Spleen (tissue), 11 donors: ENCODE measurements at regions not wholly inside any gene's neighbourhood (a gene's known extent, or its start where the extent isn't known, plus 50 kb on each side); places are given as distances from the start of the nearest gene placed in this dataset.

ENCODE experiments used
- DNase-seq: peaks from one replicate; pipeline ENCODE4 v3.0.0-alpha.2; 2020
- H3K27ac ChIP-seq, 8 donors: fragments of 200-600 bp; sonication (generic) in 7 of 8; 1 replicate in 4 of 8; 2 replicates in 4 of 8; pipeline versions ENCODE4 v1.5.0 to v1.8.0; 2016 to 2021; ENCODE audit warnings: inconsistent platforms in 4 of 8, mild to moderate bottlenecking in 4 of 8, moderate library complexity in 1 of 8
- H3K27me3 ChIP-seq, 7 donors: fragments of 200-600 bp; sonication (generic) in 6 of 7; replicated peaks in 1 of 7; 1 replicate in 4 of 7; 2 replicates in 3 of 7; pipeline versions ENCODE4 v1.5.0 to v1.8.0; 2016 to 2021; ENCODE audit warnings: inconsistent platforms in 3 of 7, mild to moderate bottlenecking in 1 of 7
- H3K36me3 ChIP-seq, 6 donors: fragments of 200-600 bp; sonication (generic) in 5 of 6; 1 replicate in 4 of 6; 2 replicates in 2 of 6; pipeline versions ENCODE4 v1.5.0 to v1.8.0; 2016 to 2021; ENCODE audit warnings: inconsistent platforms in 2 of 6
- H3K4me1 ChIP-seq, 6 donors: fragments of 200-600 bp; sonication (generic) in 5 of 6; 1 replicate in 3 of 6; 2 replicates in 3 of 6; pipeline versions ENCODE4 v1.5.0 to v1.8.0; 2016 to 2021; ENCODE audit warnings: inconsistent platforms in 3 of 6
- H3K4me3 ChIP-seq, 8 donors: fragments of 200-600 bp; sonication (generic) in 7 of 8; 1 replicate in 4 of 8; 2 replicates in 4 of 8; pipeline versions ENCODE4 v1.5.0 to v1.8.0; 2016 to 2021; ENCODE audit warnings: inconsistent platforms in 4 of 8, mild to moderate bottlenecking in 4 of 8, moderate library complexity in 2 of 8
- H3K9me3 ChIP-seq, 8 donors: fragments of 200-600 bp; sonication (generic) in 7 of 8; 1 replicate in 4 of 8; 2 replicates in 4 of 8; pipeline versions ENCODE4 v1.5.0 to v1.8.0; 2016 to 2021; ENCODE audit warnings: inconsistent platforms in 4 of 8
- POLR2A ChIP-seq, 3 donors: fragments of 450-650 bp; IDR thresholded peaks; one replicate each; pipeline ENCODE4 v1.5.1; 2017; ENCODE audit warnings: antibody characterized with exemption in 3 of 3, mild to moderate bottlenecking in 1 of 3
- POLR2AphosphoS5 ChIP-seq, 3 donors: sonication (generic); formaldehyde crosslinking; IDR thresholded peaks; one replicate each; pipeline ENCODE4 v1.5.1; 2017; ENCODE audit warnings: antibody characterized with exemption in 3 of 3
- WGBS, 5 donors: extraction: QIAGEN DNeasy Blood & Tissue Kit in 3 of 5; methylation state at CpG; one replicate each; pipeline versions ENCODE4 v1.1.5 to v1.1.7; 2013 to 2018; 5-methylcytosine and 5-hydroxymethylcytosine counted together
- intact Hi-C: fragments of 100-400 bp; cut with DNase I; formaldehyde crosslinking; loops from one replicate; pipeline ENCODE4 v1.15.0; 2023; ENCODE audit warnings: low total_unique reads
- TF ChIP-seq, protein P1 (sequence below), 11 experiments: fragments of 200-600 bp in 7 of 11; fragments of 450-650 bp in 4 of 11; sonication (generic) in 4 of 11; IDR thresholded peaks in 8 of 11; conservative IDR thresholded peaks in 3 of 11; 1 replicate in 7 of 11; 2 replicates in 4 of 11; pipeline versions ENCODE4 v1.4.0 to v1.8.0; 2016 to 2021; ENCODE audit warnings: antibody characterized with exemption in 11 of 11, inconsistent platforms in 4 of 11, mild to moderate bottlenecking in 1 of 11
- donor health status: healthy with polysubstance abuse.
- donor health status: DM: no; HTN: no; CAD: no; lungs with moderate emphysema.
- donor health status: DM: no; HTN: no; CAD: no.
- donor health status: Bipolar disorder and iron deficiency.
- donor health status: healthy.
- donor health status: DM: no; HTN: no; CAD: no.
- donor health status: DM: yes; HTN: yes; CAD: no.

DNA sequence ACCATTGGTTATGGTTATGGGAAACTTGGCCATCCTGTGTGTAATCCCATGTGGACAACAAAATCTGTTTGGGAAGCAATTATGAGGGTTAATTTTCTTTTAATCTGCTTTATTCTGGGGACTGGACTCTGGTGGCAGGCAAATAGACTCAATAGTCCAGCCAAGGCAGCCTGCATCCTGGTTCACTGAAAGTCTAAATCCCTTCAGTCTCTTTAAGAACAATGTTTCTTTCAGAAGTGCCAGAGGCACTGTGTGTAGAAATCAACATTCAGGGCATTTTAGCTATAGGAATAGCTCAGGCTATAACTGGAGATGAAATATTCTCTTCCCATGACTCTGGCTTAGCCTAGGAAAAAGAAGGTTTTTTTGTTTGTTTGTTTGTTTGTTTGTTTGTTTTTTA is 118.0 kb downstream of the SPATA31D1 start:
- Histone ChIP-seq H3K4me1 (no peaks in the 10 kb centered on the region), H3K36me3 (no peaks in the 10 kb centered on the region), H3K27ac (no peak overlapping the region), H3K9me3 (peaks cover 0 to 9% (median 3%) of the 10 kb centered on the region in 8 donors), H3K27me3 (no peaks in the 10 kb centered on the region), H3K4me3 (no peak overlapping the region)
- intact Hi-C loops, result no loop called here
- TF ChIP-seq POLR2AphosphoS5 (IDR thresholded peaks at IDR 0.05), result no peak
- TF ChIP-seq, protein P1, sequence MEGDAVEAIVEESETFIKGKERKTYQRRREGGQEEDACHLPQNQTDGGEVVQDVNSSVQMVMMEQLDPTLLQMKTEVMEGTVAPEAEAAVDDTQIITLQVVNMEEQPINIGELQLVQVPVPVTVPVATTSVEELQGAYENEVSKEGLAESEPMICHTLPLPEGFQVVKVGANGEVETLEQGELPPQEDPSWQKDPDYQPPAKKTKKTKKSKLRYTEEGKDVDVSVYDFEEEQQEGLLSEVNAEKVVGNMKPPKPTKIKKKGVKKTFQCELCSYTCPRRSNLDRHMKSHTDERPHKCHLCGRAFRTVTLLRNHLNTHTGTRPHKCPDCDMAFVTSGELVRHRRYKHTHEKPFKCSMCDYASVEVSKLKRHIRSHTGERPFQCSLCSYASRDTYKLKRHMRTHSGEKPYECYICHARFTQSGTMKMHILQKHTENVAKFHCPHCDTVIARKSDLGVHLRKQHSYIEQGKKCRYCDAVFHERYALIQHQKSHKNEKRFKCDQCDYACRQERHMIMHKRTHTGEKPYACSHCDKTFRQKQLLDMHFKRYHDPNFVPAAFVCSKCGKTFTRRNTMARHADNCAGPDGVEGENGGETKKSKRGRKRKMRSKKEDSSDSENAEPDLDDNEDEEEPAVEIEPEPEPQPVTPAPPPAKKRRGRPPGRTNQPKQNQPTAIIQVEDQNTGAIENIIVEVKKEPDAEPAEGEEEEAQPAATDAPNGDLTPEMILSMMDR (IDR thresholded peaks at IDR 0.05 in 8 of 11, conservative IDR thresholded peaks at IDR 0.05 in 3 of 11), result no peak
- TF ChIP-seq POLR2A (IDR thresholded peaks at IDR 0.05), result no peak
- DNase-seq, result no peak

DNA sequence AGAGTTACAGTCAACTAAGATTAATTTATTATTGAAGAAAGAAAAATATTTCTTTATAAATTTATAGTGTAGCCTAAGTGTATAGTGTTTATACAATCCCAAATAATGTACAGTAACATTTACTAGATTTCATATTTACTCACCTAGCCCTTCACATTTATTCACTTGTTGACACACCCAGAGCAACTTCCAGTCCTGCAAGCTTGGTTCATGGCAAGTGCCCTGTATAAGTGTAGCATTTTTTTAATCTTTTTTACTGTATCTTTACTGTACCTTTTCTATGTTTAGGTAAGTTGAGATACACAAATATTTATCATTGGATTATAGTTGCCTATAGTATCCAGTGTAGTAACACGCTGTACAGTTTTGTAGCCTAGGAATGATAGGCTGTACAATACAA is 119.9 kb downstream of the SPATA31D1 start:
- Histone ChIP-seq H3K36me3 (no peaks in the 10 kb centered on the region), H3K27ac (no peak overlapping the region), H3K4me3 (no peak overlapping the region), H3K9me3 (no peaks in the 10 kb centered on the region), H3K4me1 (no peaks in the 10 kb centered on the region), H3K27me3 (no peaks in the 10 kb centered on the region)
- DNase-seq, result no peak
- 92 to 100% (median 95%) methylated on average over 1 of the region's 1 CpG for WGBS, 5 donors
- intact Hi-C loops, result no loop called here
- TF ChIP-seq, protein P1 (IDR thresholded peaks at IDR 0.05 in 8 of 11, conservative IDR thresholded peaks at IDR 0.05 in 3 of 11), result no peak
- TF ChIP-seq POLR2A (IDR thresholded peaks at IDR 0.05) (no peak), POLR2AphosphoS5 (IDR thresholded peaks at IDR 0.05) (no peak)

DNA sequence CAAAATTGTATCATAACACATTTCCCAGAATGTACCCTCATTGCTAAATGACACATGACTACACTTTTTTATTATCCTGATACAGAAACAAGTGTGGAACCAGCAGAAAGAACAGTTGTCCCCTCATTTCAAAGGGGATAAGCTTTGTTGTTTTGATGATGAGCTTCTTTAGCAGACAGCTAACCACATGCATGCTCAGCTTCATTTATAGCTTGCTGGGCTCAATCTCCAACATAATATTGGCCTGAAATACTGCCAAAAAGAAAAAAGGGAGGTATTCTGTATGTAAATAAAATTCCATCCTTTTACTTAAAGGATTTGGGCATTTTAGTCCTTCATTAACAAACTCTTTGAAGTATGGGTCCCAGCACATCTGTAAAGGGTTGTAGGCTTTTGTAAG is 120.4 kb downstream of the SPATA31D1 start:
- Histone ChIP-seq H3K27ac (no peak overlapping the region), H3K4me1 (no peaks in the 10 kb centered on the region), H3K9me3 (no peaks in the 10 kb centered on the region), H3K36me3 (no peaks in the 10 kb centered on the region), H3K27me3 (no peaks in the 10 kb centered on the region), H3K4me3 (no peak overlapping the region)
- intact Hi-C loops, result no loop called here
- TF ChIP-seq, protein P1 (IDR thresholded peaks at IDR 0.05 in 8 of 11, conservative IDR thresholded peaks at IDR 0.05 in 3 of 11), result no peak
- TF ChIP-seq POLR2AphosphoS5 (IDR thresholded peaks at IDR 0.05) (no peak), POLR2A (IDR thresholded peaks at IDR 0.05) (no peak)
- DNase-seq, result no peak

DNA sequence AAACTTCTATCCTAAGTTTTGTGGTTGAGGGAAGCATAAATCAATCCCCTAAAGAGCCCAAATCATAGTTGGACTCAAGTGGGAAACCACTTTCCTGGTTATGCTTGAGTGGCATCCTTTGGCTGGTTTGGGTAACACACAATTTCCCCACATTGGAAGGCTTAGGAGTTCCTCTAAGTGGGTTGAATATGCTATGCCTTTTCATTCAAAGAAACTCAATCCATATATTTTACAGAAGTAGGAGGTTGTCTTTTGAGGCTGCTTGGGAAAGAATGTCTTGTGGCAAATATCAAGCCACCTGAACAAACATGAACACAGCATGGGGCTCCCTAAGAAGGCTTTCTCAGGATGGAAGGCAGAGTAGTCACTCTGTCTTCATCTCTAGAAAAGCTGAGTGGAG is 121.1 kb downstream of the SPATA31D1 start:
- Histone ChIP-seq H3K36me3 (no peaks in the 10 kb centered on the region), H3K27ac (no peak overlapping the region), H3K9me3 (no peaks in the 10 kb centered on the region), H3K4me1 (no peaks in the 10 kb centered on the region), H3K4me3 (no peak overlapping the region), H3K27me3 (no peaks in the 10 kb centered on the region)
- TF ChIP-seq, protein P1 (IDR thresholded peaks at IDR 0.05 in 8 of 11, conservative IDR thresholded peaks at IDR 0.05 in 3 of 11), result no peak
- TF ChIP-seq POLR2A (IDR thresholded peaks at IDR 0.05), result no peak
- TF ChIP-seq POLR2AphosphoS5 (IDR thresholded peaks at IDR 0.05), result no peak
- intact Hi-C loops, result no loop called here
- no peak for DNase-seq
